ENCODE measurements at regions not wholly inside any gene's neighbourhood (a gene's known extent, or its start where the extent isn't known, plus 50 kb on each side); places are given as distances from the start of the nearest gene placed in this dataset.

GRCh38 chr13:84399320-84400085, 517.2 kb upstream of the SLITRK1 start:
- DNase-seq, result no peak

- DNase-seq, result no peak
Measured at GRCh38 chr13:84393981-84394625, 511.8 kb upstream of the SLITRK1 start.

- no peak for DNase-seq
Measured at GRCh38 chr13:84380866-84381265, 498.6 kb upstream of the SLITRK1 start.

- no peak for DNase-seq
Measured at GRCh38 chr13:84377106-84377505, 494.8 kb upstream of the SLITRK1 start.

- DNase-seq, result no peak
Measured at GRCh38 chr13:84366506-84366905, 484.2 kb upstream of the SLITRK1 start.

- no peak for DNase-seq
Measured at GRCh38 chr13:84362777-84363176, 480.5 kb upstream of the SLITRK1 start.

- DNase-seq, result no peak
Measured at GRCh38 chr13:84360822-84361221, 478.5 kb upstream of the SLITRK1 start.

- DNase-seq, result no peak
Measured at GRCh38 chr13:84358601-84359000, 476.3 kb upstream of the SLITRK1 start.

GRCh38 chr13:84352946-84353345, 470.7 kb upstream of the SLITRK1 start:
- DNase-seq, result no peak

- no peak for DNase-seq
Measured at GRCh38 chr13:84339456-84339855, 457.2 kb upstream of the SLITRK1 start.

GRCh38 chr13:84332346-84332745, 450.1 kb upstream of the SLITRK1 start:
- no peak for DNase-seq

GRCh38 chr13:84315527-84315926, 433.3 kb upstream of the SLITRK1 start:
- no peak for DNase-seq

GRCh38 chr13:84303035-84303434, 420.8 kb upstream of the SLITRK1 start:
- DNase-seq, result no peak

GRCh38 chr13:84297251-84297650, 415.0 kb upstream of the SLITRK1 start:
- DNase-seq, result no peak

- no peak for DNase-seq
Measured at GRCh38 chr13:84296401-84296800, 414.1 kb upstream of the SLITRK1 start.

- no peak for DNase-seq
Measured at GRCh38 chr13:84294576-84294975, 412.3 kb upstream of the SLITRK1 start.

- DNase-seq, result no peak
Measured at GRCh38 chr13:84290386-84290785, 408.1 kb upstream of the SLITRK1 start.

- no peak for DNase-seq
Measured at GRCh38 chr13:84279166-84279565, 396.9 kb upstream of the SLITRK1 start.

GRCh38 chr13:84272877-84273562, 390.7 kb upstream of the SLITRK1 start:
- DNase-seq, result no peak

GRCh38 chr13:84265257-84265764, 383.0 kb upstream of the SLITRK1 start:
- DNase-seq, result no peak

- no peak for DNase-seq
Measured at GRCh38 chr13:84263354-84264069, 381.2 kb upstream of the SLITRK1 start.

GRCh38 chr13:84255226-84255797, 373.0 kb upstream of the SLITRK1 start:
- DNase-seq, result no peak

- no peak for DNase-seq
Measured at GRCh38 chr13:84249463-84249862, 367.2 kb upstream of the SLITRK1 start.

Measured in SW 1271 (cell line).